Endothelial cell of umbilical vein (primary cell): ENCODE measurements at regions not wholly inside any gene's neighbourhood (a gene's known extent, or its start where the extent isn't known, plus 50 kb on each side); places are given as distances from the start of the nearest gene placed in this dataset.

ENCODE experiments used
- BruUV-seq: library from RNA; stranded (reverse); fragments of 400-500 nt; replicated peaks from 2 replicates; lab custom pipeline; 2021; lab: Mats Ljungman, UMichigan
- CTCF ChIA-PET: fragments of 300-600, 350-600 bp; sonication (Branson Sonifier 250); formaldehyde crosslinking; loops from one replicate; lab custom pipeline; 2021; ENCODE audit warnings: antibody characterized with exemption, inconsistent platforms; lab: Charles Lee
- POLR2A ChIA-PET: fragments of 300-600, 350-600 bp; sonication (Branson Sonifier 250); formaldehyde crosslinking; loops from one replicate; lab custom pipeline; 2021; ENCODE audit warnings: antibody characterized with exemption, inconsistent platforms; lab: Charles Lee
- DNase-seq: peaks from one replicate; pipeline ENCODE4 v3.0.0-alpha.2; 2011; ENCODE audit warnings: low read depth, low spot score
- FAIRE-seq: peaks from 2 replicates; lab custom pipeline; 2011; peaks lifted over from hg19 to GRCh38; lab: Jason Lieb, UNC
- H2AFZ ChIP-seq: 2 replicates; pipeline ENCODE4 v1.6.0; 2012; ENCODE audit warnings: low read depth, low read length, control low read depth, inconsistent platforms
- H3K27ac ChIP-seq: 2 replicates; pipeline ENCODE4 v1.5.1; 2011; ENCODE audit warnings: low read depth, mild to moderate bottlenecking, control low read depth, low read length, moderate library complexity; ENCODE audit not compliant: insufficient read depth
- H3K27me3 ChIP-seq, 2 experiments: 2 replicates each; pipeline versions ENCODE4 v1.6.0 to v1.6.1; 2011; ENCODE audit warnings: low read length in 2 of 2, mixed read lengths in 1 of 2; ENCODE audit not compliant: control insufficient read depth in 2 of 2, insufficient read depth in 2 of 2
- H3K36me3 ChIP-seq, 2 experiments: 2 replicates in 1 of 2; 3 replicates in 1 of 2; pipeline ENCODE4 v1.5.1; 2011; ENCODE audit warnings: low read length in 2 of 2, mild to moderate bottlenecking in 1 of 2, moderate library complexity in 1 of 2; ENCODE audit not compliant: control insufficient read depth in 2 of 2, insufficient read depth in 2 of 2; ENCODE audit errors: extremely low read depth in 1 of 2
- H3K4me1 ChIP-seq: 3 replicates; pipeline ENCODE4 v1.5.1; 2011; ENCODE audit warnings: mild to moderate bottlenecking, low read length; ENCODE audit not compliant: control insufficient read depth, insufficient read depth; ENCODE audit errors: extremely low read depth
- H3K4me2 ChIP-seq: 2 replicates; pipeline ENCODE4 v1.6.1; 2011; ENCODE audit warnings: low read length, control low read depth, mixed read lengths; ENCODE audit not compliant: insufficient read depth
- H3K4me3 ChIP-seq, 3 experiments: fragments of 200-600 bp in 1 of 3; sonication (generic), shearing (Covaris generic) in 1 of 3; replicated peaks in 1 of 3; 2 replicates each; pipeline ENCODE4 v1.5.1; 2011 to 2016; ENCODE audit warnings: control low read depth in 3 of 3, low read length in 3 of 3, mild to moderate bottlenecking in 2 of 3, inconsistent platforms in 1 of 3, low read depth in 1 of 3, moderate library complexity in 1 of 3; ENCODE audit not compliant: insufficient read depth in 1 of 3
- H3K79me2 ChIP-seq: 2 replicates; pipeline ENCODE4 v1.6.0; 2012; ENCODE audit warnings: low read length, inconsistent platforms; ENCODE audit not compliant: control insufficient read depth, insufficient read depth
- H3K9ac ChIP-seq: replicated peaks from 2 replicates; pipeline ENCODE3; 2011; ENCODE audit warnings: low read length, control low read depth; ENCODE audit not compliant: insufficient read depth; ENCODE audit errors: extremely low read depth
- H3K9me1 ChIP-seq: replicated peaks from 3 replicates; pipeline ENCODE4 v1.6.0; 2011; ENCODE audit warnings: mild to moderate bottlenecking, low read length; ENCODE audit not compliant: control insufficient read depth, insufficient read depth; ENCODE audit errors: extremely low read depth
- H3K9me3 ChIP-seq: replicated peaks from 2 replicates; pipeline ENCODE4 v1.5.1; 2012; ENCODE audit warnings: low read length, inconsistent platforms; ENCODE audit not compliant: control insufficient read depth, insufficient read depth
- H4K20me1 ChIP-seq: replicated peaks from 2 replicates; pipeline ENCODE3; 2011; ENCODE audit warnings: mild to moderate bottlenecking, low read length; ENCODE audit not compliant: control insufficient read depth, insufficient read depth; ENCODE audit errors: extremely low read depth
- CTCF ChIP-seq, 2 donors: IDR thresholded peaks; 1 replicate in 1 of 2; 2 replicates in 1 of 2; pipeline ENCODE4 v1.5.1; 2011; ENCODE audit warnings: low read length in 2 of 2, mild to moderate bottlenecking in 2 of 2, moderate library complexity in 2 of 2, control low read depth in 1 of 2, inconsistent platforms in 1 of 2, low read depth in 1 of 2; ENCODE audit not compliant: insufficient read depth in 1 of 2; ENCODE audit errors: extremely low read depth in 1 of 2
- FOS ChIP-seq: IDR thresholded peaks from 2 replicates; pipeline ENCODE4 v1.6.1; 2011; ENCODE audit warnings: mild to moderate bottlenecking, low read length, moderate library complexity, borderline replicate concordance; ENCODE audit not compliant: insufficient read depth
- GATA2 ChIP-seq: IDR thresholded peaks from 2 replicates; pipeline ENCODE4 v1.7.0; 2011; ENCODE audit warnings: low read depth, mild to moderate bottlenecking, moderate library complexity, mixed read lengths, low read length; ENCODE audit not compliant: insufficient read length, insufficient read depth
- MAX ChIP-seq: IDR thresholded peaks from 2 replicates; pipeline ENCODE4 v1.6.1; 2011; ENCODE audit not compliant: insufficient read depth, insufficient read length
- POLR2A ChIP-seq: IDR thresholded peaks from 2 replicates; pipeline ENCODE4 v1.6.1; 2012; ENCODE audit warnings: low read depth, mild to moderate bottlenecking, control low read depth, low read length
- POLR2AphosphoS5 ChIP-seq: IDR thresholded peaks from 2 replicates; pipeline ENCODE4 v1.6.1; 2012; ENCODE audit warnings: low read depth, mild to moderate bottlenecking, control low read depth, low read length, moderate library complexity; ENCODE audit not compliant: insufficient read depth
- dilution Hi-C: fragments of 300-500 bp; cut with MboI; formaldehyde crosslinking; loops from one replicate; pipeline ENCODE4 v1.15.0; 2019; ENCODE audit warnings: low sequenced_read_pairs; ENCODE audit not compliant: extremely low pct_ligation_motif_present
- intact Hi-C: fragments of 100-400 bp; cut with micrococcal nuclease; formaldehyde crosslinking; loops from one replicate; pipeline ENCODE4 v1.10.0; 2022

GRCh38 chr12:28859551-28859950, 289.5 kb upstream of the FAR2 start:
- FAIRE-seq (no peak), DNase-seq (no peak)
- ChIA-PET CTCF (no interaction called here), POLR2A (no interaction called here)
- no peak for TF ChIP-seq MAX
- no peaks in the 10 kb centered on the region for H3K9me1 ChIP-seq
- no peak overlapping the region for H2AFZ ChIP-seq
- H3K79me2 ChIP-seq, result no peaks in the 10 kb centered on the region
- no TSS peak for BruUV-seq
- dilution Hi-C loops (no loop called here), intact Hi-C loops (no loop called here)
- H4K20me1 ChIP-seq, result no peaks in the 10 kb centered on the region
- no peak overlapping the region for H3K9ac ChIP-seq
- no peaks in the 10 kb centered on the region for H3K9me3 ChIP-seq
- H3K4me2 ChIP-seq, result no peak overlapping the region
- no peaks in the 10 kb centered on the region for H3K4me1 ChIP-seq
- no peak overlapping the region for H3K4me3 ChIP-seq
- H3K27me3 ChIP-seq, result no peaks in the 10 kb centered on the region
- no peaks in the 10 kb centered on the region for H3K36me3 ChIP-seq
- no peak overlapping the region for H3K27ac ChIP-seq

- Histone ChIP-seq H3K36me3 (no peaks in the 10 kb centered on the region), H3K9me1 (no peaks in the 10 kb centered on the region), H3K4me2 (no peak overlapping the region), H3K9me3 (no peaks in the 10 kb centered on the region), H3K4me1 (no peaks in the 10 kb centered on the region), H3K79me2 (no peaks in the 10 kb centered on the region), H3K9ac (no peak overlapping the region), H2AFZ (no peak overlapping the region), H3K4me3 (no peak overlapping the region), H3K27me3 (no peaks in the 10 kb centered on the region), H3K27ac (no peak overlapping the region), H4K20me1 (no peaks in the 10 kb centered on the region)
- intact Hi-C loops, result no loop called here
- FAIRE-seq (no peak), DNase-seq (no peak)
- POLR2A ChIA-PET, result no interaction called here
- TF ChIP-seq CTCF (IDR thresholded peaks at IDR 0.05; ENCODE audit: extremely low read depth in 1 of 2, insufficient read depth in 1 of 2, low read depth in 1 of 2, low read length in 2 of 2) (no peak), GATA2 (no peak), POLR2A (no peak), MAX (no peak), POLR2AphosphoS5 (no peak), FOS (no peak)
- BruUV-seq, result no TSS peak
- CTCF ChIA-PET, result no interaction called here
- dilution Hi-C loops, result no loop called here
These were observed 283.3 kb upstream of the FAR2 start for GRCh38 chr12:28865776-28866175.
